IPS DF 6.9 (cell line): ENCODE measurements at regions not wholly inside any gene's neighbourhood (a gene's known extent, or its start where the extent isn't known, plus 50 kb on each side); places are given as distances from the start of the nearest gene placed in this dataset.

ENCODE experiments used
- DNase-seq: peaks from one replicate; pipeline ENCODE4 v3.0.0-alpha.2; 2013; ENCODE audit warnings: low read depth, low spot score
- H3K27ac ChIP-seq: one replicate; pipeline ENCODE4 v1.5.1; 2013; ENCODE audit warnings: low read length, control low read depth
- H3K27me3 ChIP-seq: 2 replicates; pipeline ENCODE4 v1.6.1; 2013; ENCODE audit warnings: mild to moderate bottlenecking, low read length; ENCODE audit not compliant: control insufficient read depth, insufficient read depth
- H3K36me3 ChIP-seq: 2 replicates; pipeline ENCODE4 v1.6.1; 2013; ENCODE audit warnings: low read length; ENCODE audit not compliant: control insufficient read depth, insufficient read depth
- H3K4me1 ChIP-seq: 2 replicates; pipeline ENCODE4 v1.6.1; 2013; ENCODE audit warnings: low read length; ENCODE audit not compliant: control insufficient read depth, insufficient read depth
- H3K4me3 ChIP-seq: 2 replicates; pipeline ENCODE4 v1.5.1; 2013; ENCODE audit warnings: mild to moderate bottlenecking, low read length
- H3K9me3 ChIP-seq: 2 replicates; pipeline ENCODE4 v1.6.1; 2013; ENCODE audit warnings: low read length, inconsistent platforms; ENCODE audit not compliant: control insufficient read depth, insufficient read depth
- WGBS: extraction: QIAGEN DNeasy Blood & Tissue Kit; methylation state at CpG from one replicate; pipeline ENCODE4 v1.1.7; 2013; ENCODE audit warnings: mixed read lengths, missing lambda C conversion rate; ENCODE audit not compliant: insufficient read length, insufficient coverage; 5-methylcytosine and 5-hydroxymethylcytosine counted together

DNA sequence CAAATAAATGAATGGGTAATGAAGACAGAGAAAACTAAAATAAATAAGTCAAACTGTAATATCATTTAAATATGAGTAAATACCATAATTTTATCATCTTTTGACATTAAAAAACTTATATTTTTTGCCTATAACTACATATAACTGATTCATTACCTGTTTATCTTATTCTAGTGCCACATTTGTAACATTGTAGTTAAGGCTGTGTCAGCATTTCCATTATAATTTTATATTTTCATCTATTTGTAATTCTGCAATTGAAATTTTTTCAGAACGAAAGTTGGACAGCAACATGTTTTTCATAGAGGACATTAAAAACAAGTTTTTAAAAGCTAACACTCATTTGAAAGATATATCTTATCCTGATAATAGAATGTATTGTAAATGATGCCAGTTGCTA is 1286.5 kb downstream of the LRFN5 start:
- Histone ChIP-seq H3K4me1 (no peaks in the 10 kb centered on the region), H3K36me3 (no peaks in the 10 kb centered on the region), H3K9me3 (no peaks in the 10 kb centered on the region), H3K27me3 (no peaks in the 10 kb centered on the region), H3K27ac (no peak overlapping the region), H3K4me3 (no peak overlapping the region)
- no peak for DNase-seq
- WGBS = no CpG with 5 or more reads among the region's 1 CpG

- Histone ChIP-seq H3K36me3 (no peaks in the 10 kb centered on the region), H3K4me1 (no peaks in the 10 kb centered on the region), H3K27me3 (no peaks in the 10 kb centered on the region), H3K27ac (no peak overlapping the region), H3K4me3 (no peak overlapping the region), H3K9me3 (no peaks in the 10 kb centered on the region)
- no peak for DNase-seq
Observed at GRCh38 chr14:42884100-42884499, 1277.4 kb downstream of the LRFN5 start.

GRCh38 chr14:42877716-42878115 is 1271.0 kb downstream of the LRFN5 start:
- no peak for DNase-seq
- Histone ChIP-seq H3K27ac (no peak overlapping the region), H3K36me3 (no peaks in the 10 kb centered on the region), H3K9me3 (no peaks in the 10 kb centered on the region), H3K27me3 (no peaks in the 10 kb centered on the region), H3K4me1 (no peaks in the 10 kb centered on the region; the same call in 1 of the 2 replicates), H3K4me3 (no peak overlapping the region)
- WGBS = no CpG with 5 or more reads among the region's 1 CpG

DNA sequence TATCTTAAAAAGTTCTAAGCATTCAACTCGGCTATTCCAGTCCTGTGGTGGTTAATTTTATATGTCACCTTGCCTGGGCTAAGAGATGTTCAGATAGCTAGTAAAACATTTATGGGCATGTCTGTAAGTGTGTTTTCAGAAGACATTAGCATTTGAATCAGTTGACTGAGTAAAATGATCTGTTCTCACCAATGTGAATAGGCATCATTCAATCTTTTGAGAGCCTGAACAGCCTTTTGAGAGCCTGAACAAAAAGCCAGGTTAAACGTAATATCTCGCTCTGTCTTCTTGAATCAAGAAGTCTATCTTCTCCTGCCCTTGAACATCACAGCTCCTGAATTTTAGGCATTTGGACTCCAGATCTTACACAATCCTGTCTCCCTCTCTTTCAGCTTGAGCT is 1266.1 kb downstream of the LRFN5 start:
- DNase-seq = no peak
- Histone ChIP-seq H3K36me3 (no peaks in the 10 kb centered on the region), H3K27ac (no peak overlapping the region), H3K4me1 (no peaks in the 10 kb centered on the region; the same call in 1 of the 2 replicates), H3K27me3 (no peaks in the 10 kb centered on the region), H3K4me3 (no peak overlapping the region), H3K9me3 (no peaks in the 10 kb centered on the region)
- WGBS = no CpG with 5 or more reads among the region's 3 CpGs

- Histone ChIP-seq H3K4me1 (no peaks in the 10 kb centered on the region; the same call in 1 of the 2 replicates), H3K9me3 (no peaks in the 10 kb centered on the region), H3K27me3 (no peaks in the 10 kb centered on the region), H3K4me3 (no peak overlapping the region), H3K27ac (no peak overlapping the region), H3K36me3 (no peaks in the 10 kb centered on the region)
- no peak for DNase-seq
- no CpG with 5 or more reads among the region's 1 CpG for WGBS
Observed at GRCh38 chr14:42869681-42870080, 1263.0 kb downstream of the LRFN5 start.

DNA sequence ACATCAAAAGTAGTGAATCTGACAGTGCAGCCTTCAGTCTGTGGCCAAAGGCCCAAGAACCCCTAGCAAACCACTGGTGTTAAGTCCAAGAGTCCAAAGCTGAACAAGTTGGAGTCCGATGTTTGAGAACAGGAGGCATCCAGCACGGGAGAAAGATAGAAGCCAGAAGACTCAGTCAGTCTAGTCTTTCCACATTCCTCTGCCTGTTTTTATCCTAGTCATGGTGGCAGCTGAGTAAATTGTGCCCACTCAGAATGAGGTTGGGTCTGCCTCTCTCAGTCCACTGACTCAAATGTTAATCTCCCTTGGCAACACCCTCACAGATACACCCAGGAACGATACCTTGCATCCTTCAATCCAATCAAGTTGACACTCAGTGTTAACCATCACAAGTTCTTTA is 1255.4 kb downstream of the LRFN5 start:
- H3K27me3 ChIP-seq = no peaks in the 10 kb centered on the region
- H3K36me3 ChIP-seq = no peaks in the 10 kb centered on the region
- no peak overlapping the region for H3K27ac ChIP-seq
- H3K4me1 ChIP-seq = peaks cover 1% of the 10 kb centered on the region; the same call in 1 of the 2 replicates
- WGBS = no CpG with 5 or more reads among the region's 3 CpGs
- DNase-seq = no peak
- no peaks in the 10 kb centered on the region for H3K9me3 ChIP-seq
- H3K4me3 ChIP-seq = no peak overlapping the region

DNA sequence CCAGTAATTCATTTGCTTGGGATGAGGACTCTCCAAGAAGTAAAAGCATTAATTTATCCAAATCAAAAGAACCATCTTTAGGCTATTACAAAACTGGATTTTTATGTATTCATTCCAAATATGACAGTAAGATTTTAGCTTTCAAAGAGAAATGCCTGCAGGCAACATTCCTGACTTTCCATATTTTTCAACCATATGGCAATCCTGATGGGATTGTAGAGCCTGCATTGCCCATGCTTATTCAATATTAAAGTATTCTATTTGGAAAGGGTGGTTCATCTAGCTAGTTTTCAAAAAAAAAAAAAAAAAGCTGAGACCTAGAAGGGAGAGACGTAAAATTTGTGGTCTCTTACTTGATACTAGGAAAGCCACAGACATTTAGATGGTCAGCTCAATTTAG is 1253.7 kb downstream of the LRFN5 start:
- H3K36me3 ChIP-seq = no peaks in the 10 kb centered on the region
- no peaks in the 10 kb centered on the region for H3K9me3 ChIP-seq
- no peak for DNase-seq
- H3K27me3 ChIP-seq = no peaks in the 10 kb centered on the region
- WGBS = no CpG with 5 or more reads among the region's 1 CpG
- no peak overlapping the region for H3K4me3 ChIP-seq
- H3K27ac ChIP-seq = no peak overlapping the region
- H3K4me1 ChIP-seq = peaks cover 1% of the 10 kb centered on the region; the same call in 1 of the 2 replicates

- WGBS = no CpG with 5 or more reads among the region's 1 CpG
- no peak for DNase-seq
- Histone ChIP-seq H3K9me3 (no peaks in the 10 kb centered on the region), H3K4me3 (no peak overlapping the region), H3K4me1 (no peaks in the 10 kb centered on the region), H3K27ac (no peak overlapping the region), H3K36me3 (no peaks in the 10 kb centered on the region), H3K27me3 (no peaks in the 10 kb centered on the region)
Observed at GRCh38 chr14:42856106-42856505, 1249.4 kb downstream of the LRFN5 start.

DNA sequence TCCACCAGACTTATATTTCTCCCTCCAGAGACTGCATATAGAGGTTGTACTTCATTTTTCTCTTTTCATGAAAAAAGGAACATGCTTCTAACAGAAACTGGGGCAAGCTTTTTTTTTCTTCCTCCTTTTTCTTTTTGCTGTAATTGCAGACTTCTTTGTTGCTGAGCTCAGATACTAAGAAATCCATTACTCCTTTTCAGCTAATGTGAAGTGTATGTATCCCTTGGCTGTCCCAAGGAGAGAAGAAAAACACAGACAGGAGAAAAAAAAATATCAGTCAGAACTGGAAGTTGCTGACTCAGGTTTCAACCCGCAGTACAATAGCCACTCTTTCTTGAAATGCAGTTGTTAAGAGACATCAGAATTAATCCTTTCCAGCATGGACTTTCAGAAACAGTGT is 1248.4 kb downstream of the LRFN5 start:
- Histone ChIP-seq H3K27ac (no peak overlapping the region), H3K36me3 (no peaks in the 10 kb centered on the region), H3K27me3 (no peaks in the 10 kb centered on the region), H3K4me3 (no peak overlapping the region), H3K9me3 (no peaks in the 10 kb centered on the region), H3K4me1 (no peaks in the 10 kb centered on the region)
- no peak for DNase-seq
- no CpG with 5 or more reads among the region's 1 CpG for WGBS

GRCh38 chr14:42854061-42854460 is 1247.4 kb downstream of the LRFN5 start:
- no peaks in the 10 kb centered on the region for H3K9me3 ChIP-seq
- WGBS = no CpG with 5 or more reads among the region's 2 CpGs
- H3K4me3 ChIP-seq = no peak overlapping the region
- no peak for DNase-seq
- H3K4me1 ChIP-seq = no peaks in the 10 kb centered on the region
- no peak overlapping the region for H3K27ac ChIP-seq
- H3K36me3 ChIP-seq = no peaks in the 10 kb centered on the region
- no peaks in the 10 kb centered on the region for H3K27me3 ChIP-seq

DNA sequence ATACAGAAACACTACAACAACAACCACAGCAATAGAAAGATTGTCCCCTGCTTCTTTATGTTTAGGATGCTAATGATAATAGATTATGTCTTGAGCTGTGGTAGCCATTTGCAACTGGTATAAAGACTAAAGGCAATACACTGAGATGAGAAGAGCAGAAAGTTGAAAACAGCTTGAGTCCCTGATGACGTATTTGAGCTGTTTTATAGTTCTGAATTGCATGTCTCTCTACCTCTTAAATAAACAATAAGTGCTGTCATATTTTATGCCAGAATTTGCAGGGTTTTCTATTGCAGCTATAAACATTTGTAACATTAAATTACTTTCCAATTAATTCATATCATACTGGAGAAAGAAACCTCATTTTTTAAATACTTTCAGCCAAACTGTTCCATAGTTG is 1242.0 kb downstream of the LRFN5 start:
- H3K9me3 ChIP-seq = no peaks in the 10 kb centered on the region
- no peak for DNase-seq
- H3K4me1 ChIP-seq = no peaks in the 10 kb centered on the region
- WGBS = no CpG with 5 or more reads among the region's 1 CpG
- no peak overlapping the region for H3K27ac ChIP-seq
- H3K27me3 ChIP-seq = no peaks in the 10 kb centered on the region
- no peak overlapping the region for H3K4me3 ChIP-seq
- H3K36me3 ChIP-seq = no peaks in the 10 kb centered on the region
